Subcutaneous abdominal adipose tissue (tissue), 5 donors: ENCODE measurements at regions not wholly inside any gene's neighbourhood (a gene's known extent, or its start where the extent isn't known, plus 50 kb on each side); places are given as distances from the start of the nearest gene placed in this dataset.
A peak's percentile ranks its signal among the peaks of the same experiment; 100 is the strongest.

Source experiments
- H3K27ac ChIP-seq: one replicate; pipeline ENCODE4 v1.7.0; 2013; ENCODE audit warnings: low read depth, mild to moderate bottlenecking, inconsistent platforms, low read length, moderate library complexity
- H3K27me3 ChIP-seq, 5 donors: one replicate each; pipeline ENCODE4 v1.7.0; 2013; ENCODE audit warnings: low read length in 5 of 5, inconsistent platforms in 1 of 5; ENCODE audit not compliant: control insufficient read depth in 5 of 5, insufficient read depth in 4 of 5
- H3K36me3 ChIP-seq, 5 donors: one replicate each; pipeline ENCODE4 v1.7.0; 2013; ENCODE audit warnings: low read length in 5 of 5; ENCODE audit not compliant: control insufficient read depth in 5 of 5, insufficient read depth in 5 of 5
- H3K4me1 ChIP-seq, 5 donors: one replicate each; pipeline ENCODE4 v1.7.0; 2013; ENCODE audit warnings: low read length in 5 of 5, mild to moderate bottlenecking in 3 of 5, moderate library complexity in 1 of 5; ENCODE audit not compliant: control insufficient read depth in 5 of 5, insufficient read depth in 5 of 5
- H3K4me3 ChIP-seq, 5 donors: one replicate each; pipeline ENCODE4 v1.7.0; 2013; ENCODE audit warnings: low read length in 5 of 5, low read depth in 1 of 5
- H3K9ac ChIP-seq, 5 donors: one replicate each; pipeline ENCODE4 v1.7.0; 2013; ENCODE audit warnings: low read length in 5 of 5, mild to moderate bottlenecking in 4 of 5, moderate library complexity in 3 of 5
- H3K9me3 ChIP-seq, 5 donors: one replicate each; pipeline ENCODE4 v1.7.0; 2013; ENCODE audit warnings: low read length in 5 of 5; ENCODE audit not compliant: control insufficient read depth in 5 of 5
- donor health status: healthy.
- donor health status: healthy.
- donor health status: healthy.
- donor health status: healthy.
- donor health status: healthy.

DNA sequence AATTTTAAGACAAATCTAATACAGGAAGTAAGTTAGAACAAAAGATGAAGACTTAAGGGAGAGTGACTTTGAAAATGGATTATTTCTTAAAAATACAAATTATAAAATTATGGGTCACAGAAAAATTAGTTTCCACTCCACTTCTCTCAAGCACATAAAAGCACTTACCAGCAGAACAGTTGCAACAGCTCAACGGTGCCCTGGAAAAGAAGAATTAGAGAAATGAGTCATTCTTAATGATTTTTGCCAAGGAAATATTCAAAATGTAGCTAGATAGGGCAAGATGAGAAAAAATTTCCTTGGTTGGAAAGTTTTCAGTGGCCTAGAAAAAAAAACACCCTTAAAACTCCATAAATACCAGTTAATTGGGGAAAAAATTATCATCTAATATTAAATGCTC is 2185.6 kb upstream of the CELF4 start:
- H3K27ac ChIP-seq, result no peak overlapping the region
- H3K4me3 ChIP-seq, result no peak overlapping the region
- no peaks in the 10 kb centered on the region for H3K36me3 ChIP-seq
- H3K4me1 ChIP-seq, result peaks cover 2 to 30% (median 16%) of the 10 kb centered on the region in 5 donors
- H3K9ac ChIP-seq, result no peak overlapping the region
- H3K9me3 ChIP-seq, result no peaks in the 10 kb centered on the region
- no peaks in the 10 kb centered on the region for H3K27me3 ChIP-seq

- Histone ChIP-seq H3K9ac (no peak overlapping the region), H3K27ac (peak overlapping the region; percentile 38), H3K4me1 (peaks cover 2 to 30% (median 16%) of the 10 kb centered on the region in 5 donors), H3K36me3 (no peaks in the 10 kb centered on the region), H3K27me3 (no peaks in the 10 kb centered on the region), H3K4me3 (no peak overlapping the region), H3K9me3 (no peaks in the 10 kb centered on the region)
Measured at GRCh38 chr18:39749154-39749553, 2183.6 kb upstream of the CELF4 start.

- no peaks in the 10 kb centered on the region for H3K27me3 ChIP-seq
- no peak overlapping the region for H3K9ac ChIP-seq
- H3K4me1 ChIP-seq, result peaks cover 2 to 30% (median 16%) of the 10 kb centered on the region in 5 donors
- no peak overlapping the region for H3K4me3 ChIP-seq
- H3K36me3 ChIP-seq, result no peaks in the 10 kb centered on the region
- H3K27ac ChIP-seq, result peak overlapping the region; percentile 38
- H3K9me3 ChIP-seq, result no peaks in the 10 kb centered on the region
Measured at GRCh38 chr18:39748727-39749126, 2183.1 kb upstream of the CELF4 start.

GRCh38 chr18:39746201-39746600 is 2180.6 kb upstream of the CELF4 start:
- Histone ChIP-seq H3K9me3 (no peaks in the 10 kb centered on the region), H3K4me3 (no peak overlapping the region), H3K9ac (no peak overlapping the region), H3K4me1 (peaks cover 2 to 23% (median 16%) of the 10 kb centered on the region in 5 donors), H3K27me3 (no peaks in the 10 kb centered on the region), H3K27ac (no peak overlapping the region), H3K36me3 (no peaks in the 10 kb centered on the region)

- no peak overlapping the region for H3K4me3 ChIP-seq
- H3K9me3 ChIP-seq, result no peaks in the 10 kb centered on the region
- peaks cover 0 to 5% (median 2%) of the 10 kb centered on the region in 5 donors for H3K4me1 ChIP-seq
- no peaks in the 10 kb centered on the region for H3K36me3 ChIP-seq
- H3K9ac ChIP-seq, result no peak overlapping the region
- no peaks in the 10 kb centered on the region for H3K27me3 ChIP-seq
- no peak overlapping the region for H3K27ac ChIP-seq
Measured at GRCh38 chr18:39743463-39743862, 2177.9 kb upstream of the CELF4 start.

- Histone ChIP-seq H3K9me3 (no peaks in the 10 kb centered on the region), H3K4me3 (no peak overlapping the region)
Measured at GRCh38 chr18:39741755-39742466, 2176.3 kb upstream of the CELF4 start.

GRCh38 chr18:39737869-39738268 is 2172.3 kb upstream of the CELF4 start:
- Histone ChIP-seq H3K4me1 (no peaks in the 10 kb centered on the region), H3K27ac (no peak overlapping the region), H3K27me3 (no peaks in the 10 kb centered on the region), H3K4me3 (no peak overlapping the region), H3K36me3 (no peaks in the 10 kb centered on the region), H3K9ac (no peak overlapping the region), H3K9me3 (no peaks in the 10 kb centered on the region)

More at GRCh38 chr18:39741755-39742466, 2176.3 kb upstream of the CELF4 start:
- H3K27me3 ChIP-seq, result no peaks in the 10 kb centered on the region
- H3K27ac ChIP-seq, result no peak overlapping the region
- H3K9ac ChIP-seq, result no peak overlapping the region
- H3K4me1 ChIP-seq, result no peaks in the 10 kb centered on the region
- no peaks in the 10 kb centered on the region for H3K36me3 ChIP-seq

DNA sequence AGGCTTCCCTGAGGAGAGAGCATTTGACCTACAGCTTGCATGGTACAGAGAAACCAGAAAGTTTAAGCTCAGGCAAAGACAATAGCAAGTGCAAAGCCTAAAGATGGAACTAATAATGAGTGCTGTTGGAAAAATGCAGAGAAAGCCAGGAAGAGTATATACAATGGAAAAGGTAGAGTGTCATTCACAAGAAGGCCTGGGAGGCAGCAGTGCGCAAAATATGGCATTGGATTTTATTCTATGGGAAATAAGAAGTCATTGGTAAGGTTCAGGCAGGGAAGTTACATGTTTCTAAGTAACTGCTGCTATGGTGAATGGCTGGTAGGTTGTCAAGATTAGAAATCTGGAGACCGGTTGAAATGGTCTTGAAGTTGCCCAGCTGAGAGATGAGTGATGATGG is 2167.3 kb upstream of the CELF4 start:
- no peak overlapping the region for H3K27ac ChIP-seq
- H3K4me1 ChIP-seq, result no peaks in the 10 kb centered on the region
- no peaks in the 10 kb centered on the region for H3K27me3 ChIP-seq
- H3K36me3 ChIP-seq, result no peaks in the 10 kb centered on the region
- no peak overlapping the region for H3K4me3 ChIP-seq
- no peak overlapping the region for H3K9ac ChIP-seq
- H3K9me3 ChIP-seq, result no peaks in the 10 kb centered on the region

- Histone ChIP-seq H3K27ac (no peak overlapping the region), H3K4me1 (no peaks in the 10 kb centered on the region), H3K9ac (no peak overlapping the region), H3K36me3 (no peaks in the 10 kb centered on the region), H3K9me3 (no peaks in the 10 kb centered on the region), H3K4me3 (no peak overlapping the region), H3K27me3 (no peaks in the 10 kb centered on the region)
Measured at GRCh38 chr18:39730606-39731005, 2165.0 kb upstream of the CELF4 start.

- Histone ChIP-seq H3K27me3 (no peaks in the 10 kb centered on the region), H3K9me3 (no peaks in the 10 kb centered on the region)
Measured at GRCh38 chr18:39724652-39725051, 2159.1 kb upstream of the CELF4 start.

More at GRCh38 chr18:39724652-39725051, 2159.1 kb upstream of the CELF4 start:
- H3K9ac ChIP-seq, result no peak overlapping the region
- H3K36me3 ChIP-seq, result no peaks in the 10 kb centered on the region
- no peak overlapping the region for H3K27ac ChIP-seq
- no peaks in the 10 kb centered on the region for H3K4me1 ChIP-seq
- no peak overlapping the region for H3K4me3 ChIP-seq
